Ishikawa (cell line): ENCODE measurements at regions not wholly inside any gene's neighbourhood (a gene's known extent, or its start where the extent isn't known, plus 50 kb on each side); places are given as distances from the start of the nearest gene placed in this dataset.

Experiments
- CEBPB ChIP-seq: IDR thresholded peaks from 2 replicates; pipeline ENCODE4 v1.6.1; 2012
- NFIC ChIP-seq: IDR thresholded peaks from 2 replicates; pipeline ENCODE4 v1.6.1; 2012

DNA sequence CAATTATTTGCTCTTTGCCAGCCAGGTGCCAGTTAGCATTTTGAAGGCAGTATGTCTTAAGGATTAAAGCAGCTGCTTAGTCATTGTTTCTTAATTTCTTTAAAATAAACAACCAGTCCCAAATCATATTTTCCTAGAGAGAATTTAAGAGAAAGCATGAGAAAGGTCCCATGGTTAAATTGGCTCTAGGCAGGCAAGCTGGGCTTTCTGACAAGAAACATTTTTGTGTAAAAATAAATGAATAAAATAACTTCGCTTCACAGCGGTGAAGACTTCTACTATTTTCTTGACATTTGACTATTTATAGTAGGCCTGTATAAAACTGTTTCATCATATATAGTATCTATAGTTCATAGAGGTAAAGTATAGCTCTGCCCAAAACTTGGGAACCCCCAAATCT lies 617.7 kb upstream of the C9orf72 start:
- TF ChIP-seq NFIC (no peak), CEBPB (no peak)
